ENCODE measurements at regions not wholly inside any gene's neighbourhood (a gene's known extent, or its start where the extent isn't known, plus 50 kb on each side); places are given as distances from the start of the nearest gene placed in this dataset.

GRCh38 chr20:33923740-33924139, 70.0 kb upstream of the RALY start:
- no peaks in the 10 kb centered on the region for H4K20me1 ChIP-seq (replicated peaks; ENCODE audit: control insufficient read depth, extremely low read depth, insufficient read depth, low read length)
- dilution Hi-C loops (cut with MboI; ENCODE audit: extremely low pct_ligation_motif_present, low sequenced_read_pairs) = no loop called here
- intact Hi-C loops (cut with micrococcal nuclease) = no loop called here
- H3K4me3 ChIP-seq (replicated peaks in 1 of 3; ENCODE audit: insufficient read depth in 1 of 3, low read depth in 1 of 3, low read length in 3 of 3) = no peak overlapping the region
- ChIA-PET CTCF (interaction anchor here (1.2 kb wide), 1 partner anchor 9 kb away, joined by 4 read pairs; no protein-coding TSS in a partner anchor), POLR2A (no interaction called here)
- DNase-seq (ENCODE audit: low read depth, low spot score) (no peak), FAIRE-seq (no peak)
- H2AFZ ChIP-seq (ENCODE audit: low read depth, low read length) = no peak overlapping the region
- no peak overlapping the region for H3K9ac ChIP-seq (replicated peaks; ENCODE audit: extremely low read depth, insufficient read depth, low read length)
- H3K27me3 ChIP-seq (ENCODE audit: control insufficient read depth in 2 of 2, insufficient read depth in 2 of 2, low read length in 2 of 2) = peaks cover 6 to 14% of the 10 kb centered on the region in 2 experiments
- H3K36me3 ChIP-seq (ENCODE audit: control insufficient read depth in 2 of 2, extremely low read depth in 1 of 2, insufficient read depth in 2 of 2, low read length in 2 of 2) = no peaks in the 10 kb centered on the region
- no TSS peak for BruUV-seq (replicated peaks)
- H3K9me1 ChIP-seq (replicated peaks; ENCODE audit: control insufficient read depth, extremely low read depth, insufficient read depth, low read length) = no peaks in the 10 kb centered on the region
- no peak overlapping the region for H3K4me2 ChIP-seq (ENCODE audit: insufficient read depth, low read length)
- H3K9me3 ChIP-seq (replicated peaks; ENCODE audit: control insufficient read depth, insufficient read depth, low read length) = no peaks in the 10 kb centered on the region
- no peak overlapping the region for H3K27ac ChIP-seq (ENCODE audit: insufficient read depth, low read depth, low read length)
- no peaks in the 10 kb centered on the region for H3K79me2 ChIP-seq (ENCODE audit: control insufficient read depth, insufficient read depth, low read length)
- TF ChIP-seq POLR2AphosphoS5 (IDR thresholded peaks at IDR 0.05; ENCODE audit: insufficient read depth, low read depth, low read length) = no peak
- TF ChIP-seq JUN (IDR thresholded peaks at IDR 0.05; ENCODE audit: borderline replicate concordance, insufficient read depth, insufficient read length, low read depth) = no peak
- TF ChIP-seq EZH2 (IDR thresholded peaks at IDR 0.05; ENCODE audit: borderline replicate concordance, low read depth, low read length, severe bottlenecking) = no peak
- TF ChIP-seq GATA2 (IDR thresholded peaks at IDR 0.05; ENCODE audit: insufficient read depth, insufficient read length, low read depth, low read length) = no peak
- TF ChIP-seq FOS (IDR thresholded peaks at IDR 0.05; ENCODE audit: borderline replicate concordance, insufficient read depth, low read length) = no peak
- no peak for TF ChIP-seq CTCF (IDR thresholded peaks at IDR 0.05; ENCODE audit: extremely low read depth in 1 of 2, insufficient read depth in 1 of 2, low read depth in 1 of 2, low read length in 2 of 2)
- no peak for TF ChIP-seq MAX (IDR thresholded peaks at IDR 0.05; ENCODE audit: insufficient read depth, insufficient read length)
- TF ChIP-seq POLR2A (IDR thresholded peaks at IDR 0.05; ENCODE audit: low read depth, low read length) = no peak
- TF ChIP-seq MYC (IDR thresholded peaks at IDR 0.05; ENCODE audit: low read depth, low read length) = no peak
- H3K4me1 ChIP-seq (ENCODE audit: control insufficient read depth, extremely low read depth, insufficient read depth, low read length) = no peaks in the 10 kb centered on the region
